Chondrocyte (in vitro differentiated cells): ENCODE measurements at regions not wholly inside any gene's neighbourhood (a gene's known extent, or its start where the extent isn't known, plus 50 kb on each side); places are given as distances from the start of the nearest gene placed in this dataset.

Experiments used
- DNase-seq: peaks from one replicate; pipeline ENCODE4 v3.0.0; 2021; ENCODE audit warnings: mixed read lengths, low spot score
- H3K27ac Mint-ChIP-seq: one replicate; pipeline ENCODE4 v1.8.0; 2021; ENCODE audit warnings: mild to moderate bottlenecking, moderate library complexity, mixed read lengths; ENCODE audit not compliant: unreplicated experiment
- H3K27me3 Mint-ChIP-seq: 2 replicates; pipeline ENCODE4 v1.8.0; 2021; ENCODE audit warnings: low read depth, mixed read lengths
- H3K36me3 Mint-ChIP-seq: 2 replicates; pipeline ENCODE4 v1.8.0; 2021; ENCODE audit warnings: low read depth, mixed read lengths
- H3K4me1 Mint-ChIP-seq: 2 replicates; pipeline ENCODE4 v1.8.0; 2021; ENCODE audit warnings: low read depth, mild to moderate bottlenecking, mixed read lengths
- H3K4me3 Mint-ChIP-seq: one replicate; pipeline ENCODE4 v1.8.0; 2021; ENCODE audit warnings: mild to moderate bottlenecking, moderate library complexity, mixed read lengths; ENCODE audit not compliant: unreplicated experiment
- H3K9me3 Mint-ChIP-seq: 2 replicates; pipeline ENCODE4 v1.8.0; 2021; ENCODE audit warnings: low read depth, mixed read lengths
- TF ChIP-seq, protein P1 (sequence below): fragments of 200-600 bp; sonication (generic); IDR thresholded peaks from 2 replicates; pipeline ENCODE4 v1.5.0; 2021; ENCODE audit warnings: antibody characterized with exemption, mild to moderate bottlenecking, moderate library complexity

DNA sequence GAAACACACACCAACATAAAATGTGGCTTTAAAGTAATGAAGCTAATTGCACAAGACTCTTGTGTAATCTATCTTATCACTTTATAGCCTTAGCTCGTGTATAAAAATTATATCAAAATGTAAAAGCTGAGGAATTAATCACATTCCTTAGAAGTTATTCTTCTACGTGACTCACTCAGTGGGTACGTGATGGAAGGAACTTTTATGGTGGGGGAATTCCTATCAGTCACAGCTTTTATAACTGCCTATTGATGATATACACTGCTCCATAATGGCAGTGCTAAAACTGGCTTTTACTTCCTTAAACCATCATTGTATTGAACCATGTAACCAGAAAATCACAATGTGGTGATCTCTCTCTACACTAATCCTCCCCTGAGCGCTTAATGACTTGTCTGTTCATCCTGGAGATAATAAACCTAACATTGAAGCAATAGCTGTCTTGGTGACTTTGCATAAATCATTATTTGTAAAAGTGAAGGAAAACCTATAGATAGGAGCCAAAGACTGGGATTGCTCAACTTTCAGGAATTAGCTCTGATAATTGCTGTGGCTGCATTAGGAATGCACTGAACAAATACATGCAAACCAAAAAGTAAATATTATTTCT lies 276.7 kb downstream of the GBA3 start:
- TF ChIP-seq, protein P1, sequence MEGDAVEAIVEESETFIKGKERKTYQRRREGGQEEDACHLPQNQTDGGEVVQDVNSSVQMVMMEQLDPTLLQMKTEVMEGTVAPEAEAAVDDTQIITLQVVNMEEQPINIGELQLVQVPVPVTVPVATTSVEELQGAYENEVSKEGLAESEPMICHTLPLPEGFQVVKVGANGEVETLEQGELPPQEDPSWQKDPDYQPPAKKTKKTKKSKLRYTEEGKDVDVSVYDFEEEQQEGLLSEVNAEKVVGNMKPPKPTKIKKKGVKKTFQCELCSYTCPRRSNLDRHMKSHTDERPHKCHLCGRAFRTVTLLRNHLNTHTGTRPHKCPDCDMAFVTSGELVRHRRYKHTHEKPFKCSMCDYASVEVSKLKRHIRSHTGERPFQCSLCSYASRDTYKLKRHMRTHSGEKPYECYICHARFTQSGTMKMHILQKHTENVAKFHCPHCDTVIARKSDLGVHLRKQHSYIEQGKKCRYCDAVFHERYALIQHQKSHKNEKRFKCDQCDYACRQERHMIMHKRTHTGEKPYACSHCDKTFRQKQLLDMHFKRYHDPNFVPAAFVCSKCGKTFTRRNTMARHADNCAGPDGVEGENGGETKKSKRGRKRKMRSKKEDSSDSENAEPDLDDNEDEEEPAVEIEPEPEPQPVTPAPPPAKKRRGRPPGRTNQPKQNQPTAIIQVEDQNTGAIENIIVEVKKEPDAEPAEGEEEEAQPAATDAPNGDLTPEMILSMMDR: no peak
- no peaks in the 10 kb centered on the region for H3K27me3 Mint-ChIP-seq
- peaks cover 2% of the 10 kb centered on the region for H3K36me3 Mint-ChIP-seq
- H3K27ac Mint-ChIP-seq: no peak overlapping the region
- peaks cover 6% of the 10 kb centered on the region for H3K4me1 Mint-ChIP-seq
- DNase-seq: no peak
- H3K9me3 Mint-ChIP-seq: peaks cover 19% of the 10 kb centered on the region
- no peak overlapping the region for H3K4me3 Mint-ChIP-seq

DNA sequence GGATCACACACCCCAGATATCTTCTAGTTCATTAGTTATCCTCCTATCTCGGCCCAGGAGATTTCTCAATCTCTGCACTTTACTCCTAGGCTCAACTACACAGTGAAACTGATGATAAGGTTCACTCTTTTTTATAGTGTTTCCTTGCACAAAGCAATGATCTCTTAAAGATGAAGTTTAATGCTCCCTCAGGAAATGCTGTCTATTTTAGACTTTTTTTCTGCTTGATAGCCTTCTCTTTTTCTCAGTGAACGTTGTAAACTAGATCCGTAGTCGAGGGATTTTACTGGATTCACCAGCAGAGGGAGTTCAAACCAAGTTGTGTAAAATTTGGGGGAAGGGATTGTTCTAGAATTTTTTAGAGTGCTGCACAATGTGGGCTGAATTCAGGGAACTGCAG lies 269.6 kb downstream of the GBA3 start:
- Mint-ChIP-seq H3K9me3 (no peaks in the 10 kb centered on the region), H3K27ac (no peak overlapping the region), H3K27me3 (peaks cover 3% of the 10 kb centered on the region), H3K36me3 (no peaks in the 10 kb centered on the region), H3K4me3 (no peak overlapping the region), H3K4me1 (no peaks in the 10 kb centered on the region)
- TF ChIP-seq, protein P1: peak; percentile 71
- DNase-seq: no peak

DNA sequence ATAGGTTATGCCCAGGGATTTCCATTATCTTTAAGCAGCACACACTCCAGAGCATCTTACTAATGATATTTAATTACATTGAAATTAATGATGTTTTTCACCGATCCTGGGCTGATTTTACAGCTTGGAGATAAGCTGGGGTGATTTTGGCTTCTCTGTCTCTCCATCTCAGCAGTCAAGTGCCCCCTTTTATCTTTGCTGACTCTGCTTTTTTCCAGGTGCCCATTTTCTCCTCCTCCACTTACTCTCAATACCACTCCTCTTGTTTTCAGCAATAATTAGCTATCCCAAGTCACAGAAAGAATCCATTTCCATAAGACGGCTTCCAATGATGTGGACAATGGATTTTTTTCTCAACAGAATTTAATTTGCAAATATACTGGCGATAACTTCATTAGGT lies 266.7 kb downstream of the GBA3 start:
- Mint-ChIP-seq H3K4me3 (no peak overlapping the region), H3K9me3 (no peaks in the 10 kb centered on the region), H3K4me1 (no peaks in the 10 kb centered on the region)

DNA sequence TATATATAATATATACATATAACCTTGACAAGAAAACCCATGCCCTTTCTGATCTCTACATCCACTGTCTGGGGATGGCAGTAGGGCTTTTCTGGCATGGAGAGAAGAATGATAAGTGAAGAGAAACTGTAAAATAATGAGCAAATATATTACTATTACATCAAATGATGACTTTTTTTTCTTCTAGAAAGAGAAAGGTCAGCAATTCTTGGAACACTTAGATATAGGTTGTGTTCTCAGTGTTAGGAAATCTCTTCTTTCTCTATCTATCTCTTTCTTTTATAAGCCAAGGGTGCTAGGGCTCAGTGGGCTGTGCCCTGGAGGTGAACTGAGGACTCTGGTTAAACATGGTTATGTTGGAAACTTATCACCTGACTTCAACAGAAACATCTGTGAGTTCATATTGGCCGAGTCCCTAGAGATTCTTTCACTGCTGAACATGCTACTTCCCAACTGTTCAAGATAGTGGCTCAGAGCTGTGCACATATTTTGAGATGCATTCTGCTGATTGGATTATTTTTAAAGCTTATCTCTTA lies 265.1 kb downstream of the GBA3 start:
- TF ChIP-seq, protein P1: no peak
- Mint-ChIP-seq H3K4me1 (no peaks in the 10 kb centered on the region), H3K27ac (no peak overlapping the region), H3K4me3 (no peak overlapping the region), H3K9me3 (no peaks in the 10 kb centered on the region), H3K27me3 (peaks cover 3% of the 10 kb centered on the region), H3K36me3 (no peaks in the 10 kb centered on the region)
- no peak for DNase-seq

More for the DNA sequence above, 266.7 kb downstream of the GBA3 start:
- Mint-ChIP-seq H3K36me3 (no peaks in the 10 kb centered on the region), H3K27ac (no peak overlapping the region), H3K27me3 (peaks cover 3% of the 10 kb centered on the region)
- no peak for DNase-seq
- TF ChIP-seq, protein P1: no peak

DNA sequence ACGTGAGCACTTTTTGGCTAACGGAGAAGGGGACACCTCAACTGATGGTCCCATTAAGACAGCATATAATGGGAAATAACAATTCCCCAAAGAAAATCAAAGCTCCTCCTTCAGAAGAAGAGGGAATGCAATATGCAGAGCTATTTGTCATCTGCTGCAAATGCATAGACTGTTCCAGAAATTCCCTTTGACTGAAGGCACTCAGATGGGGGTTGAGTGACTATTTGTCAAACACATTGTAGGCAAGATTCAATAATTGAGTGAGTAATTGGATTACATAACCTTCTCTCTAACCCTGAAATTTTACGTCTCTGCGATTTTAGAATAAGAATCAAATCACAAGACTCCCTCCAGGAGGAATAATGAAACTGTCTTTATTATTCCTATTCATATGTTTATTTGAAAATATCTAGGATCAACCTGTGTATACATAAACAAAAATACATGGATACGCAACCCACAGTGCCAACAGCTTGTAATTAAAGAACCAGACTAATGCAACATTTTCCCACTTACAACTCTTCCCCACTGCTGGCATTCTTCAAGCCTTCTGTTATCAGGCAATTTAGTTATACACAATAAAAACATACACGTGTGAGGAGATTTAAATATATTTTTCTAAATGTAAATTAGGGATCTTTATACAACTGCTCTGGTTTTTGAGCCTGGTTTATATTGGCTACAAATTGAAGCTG lies 256.6 kb downstream of the GBA3 start:
- H3K4me1 Mint-ChIP-seq: no peaks in the 10 kb centered on the region

More for the DNA sequence above, 256.6 kb downstream of the GBA3 start:
- no peak overlapping the region for H3K4me3 Mint-ChIP-seq
- no peaks in the 10 kb centered on the region for H3K9me3 Mint-ChIP-seq
- no peaks in the 10 kb centered on the region for H3K36me3 Mint-ChIP-seq
- DNase-seq: no peak
- H3K27ac Mint-ChIP-seq: no peak overlapping the region
- TF ChIP-seq, protein P1: no peak
- H3K27me3 Mint-ChIP-seq: peaks cover 4% of the 10 kb centered on the region
